NCI-H2171 treated with DMSO at 0.1 percent for 48 hours (cell line): ENCODE measurements at regions not wholly inside any gene's neighbourhood (a gene's known extent, or its start where the extent isn't known, plus 50 kb on each side); places are given as distances from the start of the nearest gene placed in this dataset.
A peak's percentile ranks its signal among the peaks of the same experiment; 100 is the strongest.
"Not testable (repeated sequence)": the region's sequence is repeated elsewhere in the genome, so short reads cannot be mapped to it uniquely, and the experiment has no call there.

Source experiments
- DNase-seq: peaks from one replicate; lab custom pipeline; 2025; lab: John Stamatoyannopoulos, UW

DNA sequence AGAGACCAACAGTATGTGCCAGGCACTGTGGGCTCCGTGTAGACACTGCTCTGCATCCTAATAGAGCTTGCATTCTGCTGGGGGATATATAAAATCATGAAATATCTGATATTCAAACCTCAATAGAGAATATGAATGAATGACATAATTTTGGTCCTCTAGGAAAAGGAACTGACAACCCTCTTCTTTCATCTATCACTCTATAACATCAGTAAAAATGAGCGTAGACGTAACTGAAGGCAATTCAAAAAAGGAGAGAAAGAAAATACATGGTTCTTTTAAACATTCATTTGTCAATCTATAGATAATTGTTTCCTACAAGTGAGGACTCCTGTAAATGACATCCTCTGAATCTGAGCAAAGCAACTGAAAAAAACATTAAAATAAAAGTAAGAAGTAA, 607.4 kb upstream of the LRRN3 start:
- no peak for DNase-seq

DNA sequence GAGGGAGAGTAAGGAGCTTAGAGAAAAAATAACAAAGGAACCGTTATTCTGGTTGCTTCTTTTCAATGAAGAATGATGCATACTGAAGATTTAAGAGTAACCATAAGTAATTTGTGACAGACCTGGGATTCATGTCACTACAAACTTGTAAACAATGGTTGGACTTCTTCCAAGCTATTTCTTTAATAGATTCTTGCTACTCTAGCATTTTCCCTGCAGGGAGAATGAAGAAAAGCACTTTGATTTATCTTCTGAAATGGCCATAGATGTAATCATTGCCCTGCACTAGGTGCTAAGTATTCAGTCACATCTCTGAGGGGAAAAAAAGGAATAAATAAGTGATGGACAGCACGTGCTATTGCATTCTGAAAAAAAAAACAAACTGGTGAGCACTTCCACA, 606.6 kb upstream of the LRRN3 start:
- no peak for DNase-seq

DNA sequence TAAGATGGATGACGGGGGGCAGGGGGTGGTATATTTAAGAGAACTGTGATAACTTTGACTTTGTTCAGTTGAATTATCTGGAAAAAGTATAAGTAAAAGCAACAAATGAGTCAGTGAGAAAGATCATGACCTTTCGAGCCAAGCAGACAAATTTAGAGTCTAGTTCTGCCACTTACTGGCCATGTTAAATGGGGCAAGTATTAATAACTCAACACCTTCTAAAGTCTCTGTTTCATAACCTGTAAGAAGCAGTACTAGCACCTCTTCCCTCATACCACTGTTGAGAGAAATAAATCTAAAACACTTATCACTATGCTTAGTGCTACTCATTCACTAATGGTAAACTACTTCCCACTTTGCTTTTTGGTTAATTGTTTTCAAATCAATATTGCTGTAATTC, 604.4 kb upstream of the LRRN3 start:
- DNase-seq = no peak

DNA sequence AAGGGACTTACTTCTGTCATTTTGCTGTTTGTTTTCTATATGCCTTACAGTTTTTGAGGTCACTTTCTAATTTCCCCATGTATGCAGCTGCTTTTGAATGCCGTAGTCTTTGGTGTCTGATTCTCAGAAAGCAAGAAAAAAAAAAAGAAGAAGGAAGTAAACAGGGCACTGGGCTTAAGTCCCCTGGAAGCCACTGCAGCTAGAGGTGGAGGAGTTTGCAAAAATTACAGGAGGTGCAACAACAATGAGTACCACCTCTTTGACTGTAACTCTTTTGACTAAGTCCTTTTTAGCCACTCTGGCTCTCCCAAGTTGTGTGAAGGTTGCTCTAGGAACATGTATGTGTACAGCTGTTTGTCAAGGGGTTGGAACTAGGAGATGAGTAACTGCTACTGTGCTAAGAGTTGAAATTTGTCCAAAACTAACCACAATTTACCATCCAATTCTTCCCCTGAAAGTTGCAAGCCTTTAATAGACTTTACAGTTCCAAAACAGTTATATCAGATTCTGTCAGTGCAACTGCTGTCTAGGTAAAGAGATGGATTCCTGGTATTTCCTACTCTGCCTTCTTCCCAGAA, 588.0 kb upstream of the LRRN3 start:
- DNase-seq = no peak

DNA sequence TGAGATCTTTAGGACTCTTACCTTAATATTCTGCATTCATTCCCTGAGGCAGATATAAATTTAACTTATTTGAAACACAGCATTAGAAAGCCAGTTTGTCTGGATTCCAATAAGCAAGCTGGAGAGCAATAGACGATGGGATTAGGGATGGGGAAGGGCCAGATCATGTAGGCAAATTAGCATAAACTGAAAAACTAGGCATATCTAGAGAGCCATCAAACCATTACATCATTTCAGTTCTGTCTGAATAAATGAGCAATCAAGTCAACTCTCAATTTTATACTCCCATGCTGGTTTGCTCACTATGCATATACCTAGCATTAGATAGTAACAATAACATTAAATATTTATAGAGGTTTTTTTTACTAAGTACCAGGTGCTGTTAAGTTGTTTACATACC, 583.6 kb upstream of the LRRN3 start:
- DNase-seq = no peak

DNA sequence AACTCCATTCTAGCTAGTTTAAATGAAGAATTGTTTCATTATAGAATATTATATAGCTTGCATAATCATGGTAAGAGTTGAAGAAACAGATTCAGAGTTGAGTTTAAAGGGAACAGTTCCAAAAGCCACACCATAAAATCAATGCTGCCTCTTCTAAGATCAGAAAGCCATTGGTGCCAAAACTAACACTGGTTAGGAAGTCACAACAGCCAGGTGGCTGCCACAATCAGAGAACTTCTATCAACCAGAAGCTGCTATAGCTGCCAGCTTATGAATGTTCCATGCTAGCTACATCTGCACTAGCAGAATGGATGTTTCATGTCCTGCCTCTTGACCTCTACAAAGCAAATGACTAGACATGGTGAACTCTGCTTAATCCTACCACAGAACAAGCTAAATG, 583.1 kb upstream of the LRRN3 start:
- no peak for DNase-seq

DNA sequence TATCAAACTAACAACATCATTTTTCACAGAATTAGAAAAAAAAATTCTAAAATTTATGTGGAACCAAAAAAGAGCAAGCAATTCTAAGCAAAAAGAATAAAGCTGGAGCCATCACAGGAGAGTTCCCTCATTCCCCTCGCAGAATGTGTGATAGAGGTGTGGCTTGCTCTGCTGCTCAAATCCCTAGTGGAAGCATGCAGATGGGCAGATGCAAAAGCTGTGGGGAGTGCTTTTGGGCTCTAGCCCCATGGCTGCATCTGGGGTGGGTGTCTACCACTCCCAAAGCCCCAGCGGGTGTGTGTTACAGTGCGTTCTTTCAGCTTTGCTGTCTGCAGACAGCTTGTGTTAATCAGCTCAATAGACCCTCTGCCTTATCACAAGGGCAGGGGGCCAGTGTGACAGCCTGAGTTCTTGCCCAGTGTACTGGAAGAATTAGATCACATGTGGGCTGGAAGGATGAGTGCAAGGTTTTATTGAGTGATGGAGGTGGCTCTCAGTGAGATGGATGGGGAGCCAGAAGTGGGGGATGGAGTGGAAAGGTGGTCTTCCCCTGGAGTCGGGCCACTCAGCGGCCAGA, 575.9 kb upstream of the LRRN3 start:
- DNase-seq = peak; percentile 82

DNA sequence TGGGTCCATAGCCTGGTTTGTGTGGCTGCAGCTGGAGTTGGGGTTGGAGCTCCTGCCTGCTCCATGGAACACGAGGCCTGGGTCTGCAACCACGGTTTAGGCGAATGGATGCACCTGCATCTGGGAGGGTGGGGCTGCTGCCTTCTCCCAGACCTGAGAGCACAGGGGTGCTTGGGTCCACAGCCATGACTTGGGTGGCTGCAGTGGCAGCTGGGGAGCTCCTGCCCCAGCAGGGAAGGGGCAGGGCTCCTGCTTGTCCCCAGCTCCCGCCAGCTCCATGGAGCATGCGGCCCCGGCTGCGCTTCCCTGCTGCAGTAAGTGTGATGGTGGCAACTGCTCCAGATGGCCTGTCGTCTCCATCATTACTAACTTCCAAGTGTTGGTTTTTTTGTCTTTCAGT, 571.1 kb upstream of the LRRN3 start:
- DNase-seq = no peak

DNA sequence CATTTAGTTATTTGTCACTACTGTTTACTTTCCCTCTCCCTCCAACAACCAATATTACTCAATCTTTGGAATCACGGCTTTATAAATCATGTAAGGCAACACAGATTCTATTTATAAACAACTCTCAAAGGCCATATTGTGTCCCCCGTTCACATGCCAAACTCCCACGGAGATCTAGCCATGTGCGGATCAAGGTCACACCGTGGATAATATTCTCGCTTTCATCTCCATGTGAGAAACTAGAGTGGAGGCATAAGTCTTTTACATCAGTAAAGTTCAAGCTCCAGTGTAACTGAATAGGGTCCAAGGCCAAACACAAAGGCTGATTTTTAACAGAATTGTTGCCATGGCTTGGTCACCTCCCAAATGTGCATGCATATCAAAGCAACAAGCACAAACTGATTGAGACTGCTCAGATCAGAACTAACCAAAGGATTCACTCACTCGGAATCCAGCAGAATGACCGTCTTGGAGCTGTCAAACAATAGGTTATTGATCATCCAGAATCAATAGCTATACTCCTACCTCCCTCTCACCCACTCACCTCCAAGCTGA, 569.5 kb upstream of the LRRN3 start:
- DNase-seq = no peak

DNA sequence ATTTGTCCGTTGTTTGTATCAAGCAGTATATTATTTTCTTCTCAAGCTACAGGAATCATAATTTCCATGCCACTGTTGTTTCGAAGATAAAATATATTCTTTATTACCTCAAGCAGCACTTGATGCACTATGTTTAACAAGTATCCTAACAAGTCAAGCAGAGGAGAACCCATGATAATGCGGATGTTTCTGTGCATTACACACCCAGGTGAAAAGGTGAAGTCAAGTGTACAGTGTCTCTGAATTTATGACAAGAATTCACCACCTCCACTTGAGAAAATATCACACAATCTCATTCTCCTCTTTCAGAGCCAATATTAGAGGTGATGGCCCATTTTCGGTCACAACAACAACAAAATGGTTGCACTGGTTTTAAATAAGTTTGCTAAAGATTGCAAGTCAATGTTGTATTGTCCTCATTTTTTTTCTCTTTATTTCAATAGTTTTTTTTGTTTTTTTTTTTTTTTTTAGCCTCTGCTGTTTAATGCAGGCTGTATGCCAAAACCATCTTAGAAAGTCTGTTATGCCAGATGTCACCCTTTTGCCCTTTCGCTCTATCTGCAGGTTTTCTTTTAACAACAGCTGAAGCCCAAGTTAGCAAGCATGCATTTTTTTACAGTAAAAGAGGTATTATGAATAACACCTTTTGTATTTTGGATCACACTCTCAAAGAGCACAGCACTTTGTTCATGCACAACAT, 568.7 kb upstream of the LRRN3 start:
- peak; percentile 99 for DNase-seq

DNA sequence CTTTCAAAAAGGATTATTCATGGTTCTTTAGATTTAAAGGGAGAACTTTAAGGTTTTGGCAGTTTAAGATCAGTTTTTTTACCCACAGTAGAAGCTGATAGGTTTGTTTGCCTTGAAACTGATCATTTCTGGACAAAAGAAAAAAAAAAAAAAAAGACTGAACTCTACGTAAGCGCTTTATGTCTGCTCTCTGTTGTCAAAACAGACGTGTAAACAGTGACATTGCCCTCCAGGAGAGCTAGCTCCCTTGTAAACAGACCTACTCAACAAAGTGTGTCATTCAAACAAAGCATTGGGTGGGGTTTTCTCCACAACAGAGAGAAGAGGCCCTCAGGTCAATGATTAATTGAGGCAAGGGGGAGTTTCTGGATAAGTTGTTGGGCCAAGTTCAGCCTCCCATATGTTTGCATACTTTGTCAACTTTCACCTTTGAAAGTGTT, 568.1 kb upstream of the LRRN3 start:
- DNase-seq = peak; percentile 99

DNA sequence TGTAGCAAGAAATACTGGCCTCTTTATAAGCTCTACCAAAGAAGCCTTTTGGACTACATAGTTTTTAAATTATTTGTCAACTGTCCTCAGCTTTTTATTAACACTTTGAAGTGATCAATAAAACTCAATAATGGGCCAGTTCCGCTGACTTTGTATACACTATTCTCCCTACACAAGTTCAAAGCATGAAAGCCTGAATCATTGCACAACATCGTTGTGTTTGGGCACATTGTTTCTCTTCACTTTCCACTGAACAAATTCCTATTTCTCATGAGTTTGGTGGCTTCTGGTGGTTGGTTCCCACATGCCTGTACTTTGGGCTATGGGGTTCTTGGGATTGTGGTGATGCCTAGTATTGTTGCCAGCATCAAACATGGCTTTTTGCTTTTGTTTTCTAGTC, 561.8 kb upstream of the LRRN3 start:
- DNase-seq = no peak

DNA sequence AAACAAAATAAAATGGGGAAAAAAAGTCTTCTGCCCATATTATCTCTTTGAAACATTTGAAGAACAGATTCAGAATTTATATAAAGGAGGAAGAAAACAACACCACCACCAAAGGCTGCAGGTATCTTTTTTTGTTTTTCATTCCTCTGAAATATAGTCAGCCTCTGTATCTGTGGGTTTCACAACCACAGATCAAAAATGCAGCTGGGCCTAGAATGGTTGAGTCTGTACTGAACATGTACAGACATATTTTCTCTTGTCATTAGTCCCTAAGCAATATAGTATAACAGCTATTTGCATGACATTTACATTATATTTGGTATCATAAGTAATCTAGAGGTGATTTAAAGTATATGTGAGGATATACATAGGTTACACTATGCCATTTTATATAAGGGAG, 559.7 kb upstream of the LRRN3 start:
- no peak for DNase-seq

DNA sequence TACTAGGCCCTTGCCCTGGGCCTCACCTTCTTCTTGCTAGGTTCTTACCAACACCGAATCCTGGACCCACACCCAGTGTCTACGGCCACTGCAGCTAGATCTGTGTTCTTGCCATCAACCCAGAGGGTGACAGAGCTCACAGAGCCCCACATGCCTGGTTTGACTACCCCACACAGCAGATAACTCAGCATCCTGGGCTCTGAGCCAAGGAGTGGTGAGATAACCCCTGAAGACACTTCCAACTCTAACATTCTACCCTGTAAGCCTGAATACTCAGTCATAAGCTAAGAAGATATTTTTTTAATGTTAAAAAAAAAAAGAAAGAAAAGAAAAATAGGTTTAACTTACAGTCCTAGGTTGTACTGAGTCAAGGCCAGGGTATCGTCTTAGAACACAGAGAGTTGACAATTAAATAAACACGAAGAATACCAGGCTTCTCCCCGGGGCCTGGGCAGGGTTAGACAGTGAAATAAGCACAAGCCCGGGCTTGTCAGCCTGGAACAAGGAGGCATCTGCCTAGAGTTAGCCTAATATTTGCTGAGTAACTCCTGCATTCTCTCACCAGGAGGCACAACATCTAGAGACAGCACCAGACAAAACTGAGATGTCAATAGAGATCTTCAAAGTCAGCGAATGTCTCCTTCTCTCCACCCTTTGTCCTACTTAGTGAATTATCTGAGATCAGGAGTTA, 556.5 kb upstream of the LRRN3 start:
- peak; percentile 90 for DNase-seq

DNA sequence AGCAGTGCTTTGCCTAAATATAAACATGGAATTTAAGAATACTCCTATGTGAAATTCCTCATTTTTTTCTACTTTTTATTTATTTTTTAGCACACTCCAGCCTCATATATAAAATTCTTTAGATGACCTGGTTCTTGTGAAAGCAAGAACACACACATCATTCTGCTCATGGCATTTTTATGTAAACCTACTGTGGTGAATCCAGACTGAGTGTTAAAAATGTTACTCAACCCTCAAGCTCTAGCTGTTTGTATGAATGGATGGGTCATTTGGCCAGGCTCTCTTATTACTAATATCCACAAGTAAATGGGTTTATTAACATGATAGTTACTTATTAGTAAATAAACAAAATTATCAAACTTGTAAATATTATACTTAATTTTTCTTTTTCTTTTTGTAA, 551.7 kb upstream of the LRRN3 start:
- DNase-seq = no peak

DNA sequence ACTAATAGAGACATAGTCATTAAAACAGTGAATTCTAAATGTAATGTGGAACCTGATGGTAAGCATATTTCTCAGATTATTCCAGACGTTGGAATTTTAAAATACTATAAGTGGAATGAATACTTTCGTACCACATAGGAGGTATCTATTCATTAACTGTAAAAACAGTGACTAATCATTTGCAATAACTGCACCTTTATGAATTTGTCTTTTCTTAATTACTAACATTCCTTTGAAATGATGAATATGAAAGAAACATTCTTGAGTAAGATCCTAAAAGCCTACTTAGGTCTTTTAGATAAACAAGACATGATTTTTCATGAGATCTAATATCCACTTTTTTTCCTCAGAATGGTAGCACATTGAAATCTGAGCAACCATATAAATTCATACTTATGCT, 549.0 kb upstream of the LRRN3 start:
- no peak for DNase-seq

DNA sequence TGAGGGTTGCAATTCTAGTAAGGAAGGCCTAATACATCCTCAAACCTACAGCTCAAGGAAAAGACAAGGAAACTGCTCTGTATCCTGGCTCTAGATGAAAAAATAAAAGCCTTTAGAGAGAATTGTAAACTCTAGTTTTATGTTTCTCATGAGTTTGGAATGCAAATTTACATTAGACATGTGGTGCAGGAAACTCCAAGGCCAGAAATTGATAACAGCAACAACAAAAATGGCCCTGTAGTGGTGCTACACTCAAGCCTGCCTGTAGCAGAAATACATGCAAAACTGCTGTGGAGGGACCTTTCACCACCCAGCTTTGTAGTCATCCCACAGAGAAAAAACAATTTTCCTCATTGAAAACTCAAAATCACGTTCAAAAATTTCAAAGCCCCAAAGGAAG, 546.7 kb upstream of the LRRN3 start:
- no peak for DNase-seq

DNA sequence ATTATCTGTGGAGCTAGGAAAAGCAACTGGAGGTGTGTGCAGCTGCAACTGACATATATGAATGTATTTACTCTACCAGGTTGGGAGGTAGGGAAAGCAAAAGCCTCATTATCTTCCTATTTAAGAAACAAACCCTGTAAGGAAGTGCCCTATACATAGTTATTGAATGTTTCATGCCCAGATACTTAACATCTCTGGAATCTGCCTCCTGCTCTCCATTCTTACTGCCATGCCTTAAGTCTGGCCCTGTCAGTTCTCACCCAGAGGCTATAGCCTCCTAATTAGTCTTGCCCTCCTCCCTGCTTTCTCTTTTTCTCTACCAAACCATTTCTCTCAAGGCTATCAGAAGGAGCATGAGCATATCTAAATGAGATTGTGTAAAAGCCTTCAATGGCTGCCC, 542.6 kb upstream of the LRRN3 start:
- DNase-seq = no peak

DNA sequence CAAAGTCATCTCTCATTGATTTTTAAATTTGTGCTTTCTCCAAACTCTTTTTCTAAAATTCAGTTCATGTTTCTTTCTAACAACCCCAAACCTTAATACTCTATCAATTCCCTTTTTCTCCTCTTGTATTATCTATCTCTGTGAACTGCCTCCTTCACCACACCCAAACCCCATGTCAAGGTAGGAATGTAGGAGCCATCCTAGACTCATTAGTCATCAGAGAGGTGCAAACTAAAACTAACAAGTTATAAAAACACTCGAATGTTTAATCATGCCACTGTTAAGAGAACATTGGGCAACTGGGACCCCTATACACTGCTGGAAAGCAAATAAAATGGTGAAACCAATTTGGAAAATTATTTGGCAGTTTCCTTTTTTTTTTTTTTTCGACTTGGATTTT, 533.8 kb upstream of the LRRN3 start:
- DNase-seq = no peak

DNA sequence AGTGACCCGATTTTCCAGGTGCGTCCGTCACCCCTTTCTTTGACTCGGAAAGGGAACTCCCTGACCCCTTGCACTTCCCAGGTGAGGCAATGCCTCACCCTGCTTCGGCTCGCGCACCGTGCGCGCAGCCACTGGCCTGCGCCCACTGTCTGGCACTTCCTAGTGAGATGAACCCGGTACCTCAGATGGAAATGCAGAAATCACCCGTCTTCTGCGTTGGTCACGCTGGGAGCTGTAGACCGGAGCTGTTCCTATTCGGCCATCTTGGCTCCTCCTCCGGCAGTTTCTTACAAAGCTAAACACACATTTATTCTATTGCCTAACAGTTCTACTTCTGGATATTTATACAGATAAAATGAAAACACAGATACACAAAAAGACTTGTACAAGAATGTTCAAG, 527.6 kb upstream of the LRRN3 start:
- DNase-seq = not testable (repeated sequence)

DNA sequence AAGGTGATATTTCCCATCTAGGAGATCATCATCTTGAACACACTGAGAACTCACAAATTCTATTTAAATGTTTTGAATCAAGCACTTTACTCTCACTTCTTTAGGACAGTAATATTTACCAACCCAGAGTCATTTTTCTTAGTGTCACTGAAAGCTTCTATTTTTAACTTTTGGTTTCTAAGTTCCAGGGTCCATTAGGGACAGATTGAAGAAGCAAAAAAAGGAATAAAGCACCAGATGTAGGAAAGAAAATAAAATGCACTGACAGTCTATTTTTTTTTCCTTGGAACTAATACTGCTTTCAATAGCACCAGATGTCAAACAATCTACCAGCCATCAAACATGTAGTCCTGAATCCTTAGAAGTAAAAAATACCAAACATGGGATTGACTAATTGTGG, 526.7 kb upstream of the LRRN3 start:
- DNase-seq = peak; percentile 74

DNA sequence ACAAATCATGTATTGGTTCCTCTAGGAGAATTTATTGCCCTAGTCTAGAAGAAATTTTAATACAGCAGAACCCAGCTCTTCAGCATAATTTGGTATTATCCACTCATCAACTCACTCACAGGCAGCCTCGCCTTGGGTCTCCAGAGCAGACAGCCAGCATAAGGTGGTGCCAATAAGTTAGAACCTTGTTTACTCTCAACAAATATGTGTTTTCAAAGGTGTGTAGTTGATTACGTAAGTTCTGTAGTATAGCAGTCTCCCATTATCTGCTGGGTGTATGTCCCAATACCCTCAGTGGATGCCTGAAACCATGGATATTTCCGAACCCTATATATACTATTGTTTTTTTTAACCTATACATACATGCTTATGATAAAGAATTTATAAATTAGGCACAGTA, 522.5 kb upstream of the LRRN3 start:
- DNase-seq = no peak

DNA sequence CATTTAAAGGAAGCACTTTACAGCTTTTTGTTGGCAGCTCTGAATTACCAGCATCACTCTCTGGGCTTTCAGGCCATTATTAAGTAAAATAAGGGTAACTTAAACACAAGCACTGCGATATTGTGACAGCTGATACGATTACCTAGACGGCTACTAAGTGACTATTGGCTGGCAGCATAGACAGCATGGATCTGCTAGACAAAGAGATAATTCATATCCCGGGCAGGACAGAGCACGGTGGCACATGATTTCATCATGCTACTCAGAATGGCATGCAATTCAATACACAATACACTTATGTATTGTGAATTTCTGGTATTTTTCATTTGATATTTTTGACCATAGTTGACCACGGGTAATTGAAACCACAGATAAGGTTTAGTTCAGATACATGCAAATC, 522.0 kb upstream of the LRRN3 start:
- no peak for DNase-seq
